CD4-positive, alpha-beta memory T cell (primary cell): ENCODE measurements at regions not wholly inside any gene's neighbourhood (a gene's known extent, or its start where the extent isn't known, plus 50 kb on each side); places are given as distances from the start of the nearest gene placed in this dataset.
A peak's percentile ranks its signal among the peaks of the same experiment; 100 is the strongest.

Source experiments
- CTCF ChIA-PET: fragments of 350-600 bp; sonication (Branson Sonifier 250); formaldehyde crosslinking; loops from one replicate; lab custom pipeline; 2021; ENCODE audit warnings: inconsistent platforms; ENCODE audit not compliant: partially characterized antibody; lab: Charles Lee
- POLR2A ChIA-PET: fragments of 350-600 bp; sonication (Branson Sonifier 250); formaldehyde crosslinking; loops from one replicate; lab custom pipeline; 2021; ENCODE audit not compliant: partially characterized antibody; lab: Charles Lee
- DNase-seq, 5 donors: peaks; one replicate each; pipeline versions ENCODE4 v3.0.0 to v3.0.0-alpha.2; 2020 to 2022; ENCODE audit warnings: mixed read lengths in 1 of 5
- H3K27ac ChIP-seq: one replicate; pipeline ENCODE4 v1.7.0; 2013; ENCODE audit warnings: low read depth, low read length
- H3K27me3 ChIP-seq: 2 replicates; pipeline ENCODE4 v1.7.0; 2013; ENCODE audit warnings: mild to moderate bottlenecking, low read length, moderate library complexity; ENCODE audit not compliant: insufficient read depth
- H3K36me3 ChIP-seq: 2 replicates; pipeline ENCODE4 v1.7.0; 2013; ENCODE audit warnings: mild to moderate bottlenecking, low read length, moderate library complexity; ENCODE audit not compliant: insufficient read depth
- H3K4me1 ChIP-seq: 2 replicates; pipeline ENCODE4 v1.7.0; 2013; ENCODE audit warnings: mild to moderate bottlenecking, low read length, moderate library complexity; ENCODE audit not compliant: insufficient read depth
- H3K4me3 ChIP-seq, 2 donors: one replicate each; pipeline ENCODE4 v1.7.0; 2013; ENCODE audit warnings: low read length in 2 of 2, mild to moderate bottlenecking in 1 of 2
- H3K9me3 ChIP-seq, 2 donors: one replicate each; pipeline ENCODE4 v1.7.0; 2013; ENCODE audit warnings: low read length in 2 of 2, control low read depth in 1 of 2; ENCODE audit not compliant: control insufficient read depth in 1 of 2
- H3K27ac Mint-ChIP-seq, 7 donors: one replicate each; pipeline ENCODE4 v1.8.0; 2020 to 2021; ENCODE audit warnings: mixed read lengths in 7 of 7, mild to moderate bottlenecking in 6 of 7, inconsistent platforms in 3 of 7, moderate library complexity in 3 of 7
- H3K27me3 Mint-ChIP-seq, 2 donors: one replicate each; pipeline ENCODE4 v1.8.0; 2020 to 2021; ENCODE audit warnings: mixed read lengths in 2 of 2
- H3K36me3 Mint-ChIP-seq, 2 donors: one replicate each; pipeline ENCODE4 v1.8.0; 2020 to 2021; ENCODE audit warnings: mixed read lengths in 2 of 2, inconsistent platforms in 1 of 2, mild to moderate bottlenecking in 1 of 2
- H3K4me1 Mint-ChIP-seq, 4 donors: one replicate each; pipeline ENCODE4 v1.8.0; 2020 to 2021; ENCODE audit warnings: mixed read lengths in 4 of 4, mild to moderate bottlenecking in 1 of 4
- H3K4me3 Mint-ChIP-seq, 8 donors: one replicate each; pipeline ENCODE4 v1.8.0; 2020 to 2021; ENCODE audit warnings: mixed read lengths in 8 of 8, mild to moderate bottlenecking in 7 of 8, moderate library complexity in 6 of 8, inconsistent platforms in 3 of 8
- H3K9me3 Mint-ChIP-seq, 8 donors: one replicate each; pipeline ENCODE4 v1.8.0; 2020 to 2021; ENCODE audit warnings: mixed read lengths in 8 of 8, mild to moderate bottlenecking in 5 of 8, inconsistent platforms in 3 of 8, moderate library complexity in 1 of 8
- intact Hi-C: fragments of 100-400 bp; cut with micrococcal nuclease; formaldehyde crosslinking; loops from one replicate; pipeline ENCODE4 v1.15.1; 2023

DNA sequence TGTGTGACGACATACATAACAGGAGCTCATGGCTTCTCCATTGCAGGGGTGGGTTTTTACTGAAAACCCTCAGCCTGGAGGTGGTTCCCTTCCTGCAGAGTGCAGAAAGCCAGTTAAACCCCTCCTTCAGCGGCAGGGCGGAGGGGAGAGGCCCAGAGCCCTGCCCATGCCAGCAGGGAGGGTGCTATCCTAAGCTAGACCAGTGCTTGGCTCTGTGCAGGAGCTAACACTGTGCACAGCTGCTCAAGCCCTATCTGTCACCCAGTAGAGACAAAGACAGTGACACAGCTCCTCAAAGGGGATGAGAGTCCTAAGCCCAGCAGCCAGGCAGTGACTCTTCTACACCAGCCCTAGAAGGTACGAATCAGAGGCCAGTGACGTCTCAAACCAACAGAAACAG lies 70.0 kb upstream of the ZSWIM6 start:
- Mint-ChIP-seq H3K36me3 (no peaks in the 10 kb centered on the region), H3K4me3 (no peak overlapping the region), H3K9me3 (peaks cover 0 to 3% (median 0%) of the 10 kb centered on the region in 8 donors), H3K4me1 (peaks cover 0 to 5% (median under 1%) of the 10 kb centered on the region in 4 donors), H3K27me3 (peaks cover 10 to 11% of the 10 kb centered on the region in 2 donors), H3K27ac (no peak overlapping the region)
- intact Hi-C loops, result no loop called here
- H3K9me3 ChIP-seq, result no peaks in the 10 kb centered on the region
- H3K27ac ChIP-seq, result no peak overlapping the region
- ChIA-PET POLR2A (no interaction called here), CTCF (no interaction called here)
- no peak overlapping the region for H3K4me3 ChIP-seq
- no peaks in the 10 kb centered on the region for H3K36me3 ChIP-seq
- no peak for DNase-seq
- no peaks in the 10 kb centered on the region for H3K27me3 ChIP-seq
- no peaks in the 10 kb centered on the region for H3K4me1 ChIP-seq

DNA sequence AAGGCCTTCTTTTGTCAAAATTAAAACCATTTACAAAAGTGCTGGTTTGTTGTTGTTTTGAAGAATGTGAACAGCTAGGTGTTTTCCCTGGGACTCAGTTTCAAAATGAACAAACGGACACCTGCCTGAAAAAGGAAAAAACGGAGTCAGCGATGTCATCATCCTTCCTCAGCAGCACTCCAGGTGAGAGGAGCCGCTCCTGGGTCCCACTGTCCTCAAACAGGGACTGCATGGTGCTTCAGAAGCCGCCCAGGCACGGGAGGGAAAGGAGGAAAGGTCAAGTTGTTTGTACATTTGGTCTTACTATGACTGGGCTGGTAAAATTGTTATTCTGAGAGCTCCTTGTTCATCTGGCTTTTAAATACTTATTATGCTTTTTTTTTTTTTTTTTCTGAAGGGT lies 69.0 kb upstream of the ZSWIM6 start:
- H3K36me3 Mint-ChIP-seq, result no peaks in the 10 kb centered on the region
- no peak overlapping the region for H3K27ac Mint-ChIP-seq
- CTCF ChIA-PET, result no interaction called here

DNA sequence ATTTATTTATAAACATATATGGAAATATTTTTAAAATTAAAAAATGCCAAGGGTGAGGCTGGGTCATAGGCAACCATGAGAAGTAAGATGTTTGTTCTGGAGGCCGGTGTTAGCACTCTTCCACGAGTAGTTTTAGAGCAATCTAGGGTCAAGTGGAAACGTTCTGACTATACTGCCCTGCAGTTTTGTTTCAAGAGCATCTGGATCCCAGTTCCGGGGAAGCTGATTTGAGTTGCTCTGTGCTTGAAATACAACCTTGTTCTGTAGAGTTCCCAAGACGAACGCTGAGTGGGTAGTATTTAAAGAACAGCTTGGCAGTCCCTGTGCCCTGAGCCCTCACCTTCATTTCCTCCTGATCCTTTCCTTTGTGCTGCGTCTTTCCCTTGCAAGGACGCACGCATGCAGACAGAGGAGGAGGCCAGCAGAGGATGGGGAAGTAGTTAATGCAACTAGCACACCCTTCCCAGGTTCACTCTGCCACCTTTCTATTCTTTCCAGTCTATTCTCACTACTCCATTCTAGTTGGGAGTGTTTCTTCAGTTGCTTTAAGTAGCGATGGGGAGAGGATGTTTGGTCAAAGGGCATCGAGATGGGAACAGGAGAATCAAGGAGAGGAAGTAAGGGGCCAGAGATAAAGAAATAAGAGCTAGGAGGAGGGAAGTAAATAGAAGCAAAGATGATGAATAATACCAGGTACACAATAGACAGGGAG lies 68.3 kb upstream of the ZSWIM6 start:
- Histone ChIP-seq H3K4me1 (no peaks in the 10 kb centered on the region), H3K4me3 (no peak overlapping the region), H3K36me3 (no peaks in the 10 kb centered on the region), H3K27me3 (no peaks in the 10 kb centered on the region), H3K9me3 (no peaks in the 10 kb centered on the region), H3K27ac (no peak overlapping the region)
- ChIA-PET POLR2A (no interaction called here), CTCF (no interaction called here)
- H3K4me3 Mint-ChIP-seq, result no peak overlapping the region
- H3K27me3 Mint-ChIP-seq, result peaks cover 10 to 14% of the 10 kb centered on the region in 2 donors
- H3K4me1 Mint-ChIP-seq, result peaks cover 0 to 5% (median 3%) of the 10 kb centered on the region in 4 donors
- H3K36me3 Mint-ChIP-seq, result no peaks in the 10 kb centered on the region
- intact Hi-C loops, result no loop called here
- peaks cover 0 to 3% (median 0%) of the 10 kb centered on the region in 8 donors for H3K9me3 Mint-ChIP-seq
- H3K27ac Mint-ChIP-seq, result peak overlapping the region in 1 of 7 donors; percentile 0
- DNase-seq, result no peak

More for the DNA sequence above, 69.0 kb upstream of the ZSWIM6 start:
- intact Hi-C loops, result no loop called here
- no peaks in the 10 kb centered on the region for H3K4me1 ChIP-seq
- POLR2A ChIA-PET, result interaction anchor here (0.6 kb wide), 1 partner anchor 1623 kb away, joined by 3 read pairs; no protein-coding TSS in a partner anchor
- no peak for DNase-seq
- Mint-ChIP-seq H3K4me1 (peaks cover 0 to 5% (median under 1%) of the 10 kb centered on the region in 4 donors), H3K27me3 (peaks cover 10 to 14% of the 10 kb centered on the region in 2 donors), H3K4me3 (no peak overlapping the region), H3K9me3 (peaks cover 0 to 3% (median 0%) of the 10 kb centered on the region in 8 donors)
- no peaks in the 10 kb centered on the region for H3K27me3 ChIP-seq
- no peak overlapping the region for H3K4me3 ChIP-seq
- H3K36me3 ChIP-seq, result no peaks in the 10 kb centered on the region
- no peak overlapping the region for H3K27ac ChIP-seq
- no peaks in the 10 kb centered on the region for H3K9me3 ChIP-seq

DNA sequence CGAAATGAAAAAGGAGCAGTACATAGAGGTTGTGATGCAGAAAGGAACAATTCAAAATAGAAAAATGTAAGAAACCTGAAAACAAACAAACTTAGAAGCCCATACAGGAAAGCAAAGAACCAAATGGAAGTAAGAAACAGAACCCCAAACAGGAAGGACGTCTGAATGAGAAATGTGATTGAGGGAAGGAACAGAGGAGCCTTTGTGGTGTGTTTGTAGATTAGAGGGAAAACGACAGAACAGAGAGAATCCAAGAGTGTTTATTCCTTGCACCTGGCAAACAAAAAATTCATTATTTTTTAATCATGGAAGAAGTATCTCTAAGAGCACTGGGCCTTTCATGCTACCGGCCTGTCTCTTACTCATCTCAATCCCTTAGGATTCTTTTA lies 67.8 kb upstream of the ZSWIM6 start:
- Mint-ChIP-seq H3K4me3 (no peak overlapping the region), H3K36me3 (no peaks in the 10 kb centered on the region), H3K27ac (peak overlapping the region in 1 of 7 donors; percentile 0), H3K4me1 (peaks cover 5 to 10% (median 7%) of the 10 kb centered on the region in 4 donors), H3K27me3 (peaks cover 10 to 14% of the 10 kb centered on the region in 2 donors), H3K9me3 (peaks cover 0 to 3% (median 0%) of the 10 kb centered on the region in 8 donors)
- Histone ChIP-seq H3K4me1 (peaks cover under 1% of the 10 kb centered on the region), H3K4me3 (no peak overlapping the region), H3K36me3 (no peaks in the 10 kb centered on the region), H3K9me3 (no peaks in the 10 kb centered on the region), H3K27me3 (no peaks in the 10 kb centered on the region), H3K27ac (no peak overlapping the region)
- DNase-seq, result no peak
- intact Hi-C loops, result no loop called here
- CTCF ChIA-PET, result no interaction called here
- POLR2A ChIA-PET, result no interaction called here

DNA sequence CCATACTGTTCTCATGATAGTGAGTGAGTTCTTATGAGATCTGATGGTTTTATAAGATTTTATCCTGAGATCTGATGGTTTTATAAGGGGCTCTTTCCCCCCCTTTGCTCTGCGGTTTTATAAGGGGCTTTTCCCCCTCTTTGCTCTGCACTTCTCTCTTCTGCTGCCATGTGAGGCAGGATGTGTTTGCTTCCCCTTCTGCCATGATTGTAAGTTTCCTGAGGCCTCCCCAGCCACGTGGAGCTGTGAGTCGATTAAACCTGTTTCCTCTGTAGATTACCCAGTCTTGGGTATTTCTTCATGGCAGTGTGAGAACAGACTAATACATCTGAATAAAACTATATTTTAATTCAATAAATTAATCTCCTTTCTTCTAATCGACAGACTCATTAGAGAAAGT lies 64.9 kb upstream of the ZSWIM6 start:
- Histone ChIP-seq H3K9me3 (no peaks in the 10 kb centered on the region), H3K4me3 (no peak overlapping the region), H3K27ac (no peak overlapping the region), H3K36me3 (no peaks in the 10 kb centered on the region), H3K4me1 (peaks cover 9% of the 10 kb centered on the region), H3K27me3 (no peaks in the 10 kb centered on the region)
- no peaks in the 10 kb centered on the region for H3K9me3 Mint-ChIP-seq
- intact Hi-C loops, result no loop called here
- H3K4me3 Mint-ChIP-seq, result no peak overlapping the region
- POLR2A ChIA-PET, result no interaction called here
- CTCF ChIA-PET, result interaction anchor here (2.6 kb wide), 1 partner anchor 13 kb away, joined by 10 read pairs; no protein-coding TSS in a partner anchor
- H3K27ac Mint-ChIP-seq, result no peak overlapping the region
- peaks cover 14 to 20% (median 16%) of the 10 kb centered on the region in 4 donors for H3K4me1 Mint-ChIP-seq
- peaks cover 9 to 12% of the 10 kb centered on the region in 2 donors for H3K27me3 Mint-ChIP-seq
- H3K36me3 Mint-ChIP-seq, result no peaks in the 10 kb centered on the region
- no peak for DNase-seq

DNA sequence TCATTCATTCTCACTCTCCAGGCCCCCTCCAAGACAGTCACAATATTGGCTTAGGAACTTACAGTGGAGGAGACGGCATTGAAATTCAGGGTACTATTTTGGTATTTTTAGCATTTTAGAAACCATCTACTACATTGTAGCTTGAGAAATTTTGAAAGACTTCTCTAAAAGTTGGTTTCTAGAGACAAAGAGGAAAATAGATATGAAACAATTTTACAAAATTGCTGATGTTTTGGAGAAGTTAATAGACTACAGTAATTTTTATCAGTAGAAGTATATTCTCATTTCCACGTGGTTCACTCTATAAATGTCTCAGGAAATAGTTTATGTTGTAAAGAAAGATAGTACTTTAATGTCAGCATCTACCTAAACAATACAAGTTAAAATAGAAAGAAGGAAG lies 63.2 kb upstream of the ZSWIM6 start:
- H3K27ac ChIP-seq, result no peak overlapping the region
- no peak for DNase-seq
- no peak overlapping the region for H3K4me3 ChIP-seq
- H3K27me3 ChIP-seq, result no peaks in the 10 kb centered on the region
- CTCF ChIA-PET, result interaction anchor here (2.6 kb wide), 1 partner anchor 11 kb away, joined by 10 read pairs; no protein-coding TSS in a partner anchor
- no peaks in the 10 kb centered on the region for H3K9me3 ChIP-seq
- POLR2A ChIA-PET, result interaction anchor here (2.0 kb wide), 1 partner anchor 62 kb away, joined by 6 read pairs; no protein-coding TSS in a partner anchor
- H3K36me3 ChIP-seq, result no peaks in the 10 kb centered on the region
- no peaks in the 10 kb centered on the region for H3K36me3 Mint-ChIP-seq
- peak overlapping the region in 5 of 7 donors; percentile 10 to 85 (median 48) for H3K27ac Mint-ChIP-seq
- intact Hi-C loops, result no loop called here
- peaks cover 14 to 20% (median 16%) of the 10 kb centered on the region in 4 donors for H3K4me1 Mint-ChIP-seq
- H3K27me3 Mint-ChIP-seq, result peaks cover 7% of the 10 kb centered on the region in 2 donors
- peaks cover 9% of the 10 kb centered on the region for H3K4me1 ChIP-seq
- H3K9me3 Mint-ChIP-seq, result no peaks in the 10 kb centered on the region
- peak overlapping the region in 6 of 8 donors; percentile 2 to 73 (median 52) for H3K4me3 Mint-ChIP-seq

DNA sequence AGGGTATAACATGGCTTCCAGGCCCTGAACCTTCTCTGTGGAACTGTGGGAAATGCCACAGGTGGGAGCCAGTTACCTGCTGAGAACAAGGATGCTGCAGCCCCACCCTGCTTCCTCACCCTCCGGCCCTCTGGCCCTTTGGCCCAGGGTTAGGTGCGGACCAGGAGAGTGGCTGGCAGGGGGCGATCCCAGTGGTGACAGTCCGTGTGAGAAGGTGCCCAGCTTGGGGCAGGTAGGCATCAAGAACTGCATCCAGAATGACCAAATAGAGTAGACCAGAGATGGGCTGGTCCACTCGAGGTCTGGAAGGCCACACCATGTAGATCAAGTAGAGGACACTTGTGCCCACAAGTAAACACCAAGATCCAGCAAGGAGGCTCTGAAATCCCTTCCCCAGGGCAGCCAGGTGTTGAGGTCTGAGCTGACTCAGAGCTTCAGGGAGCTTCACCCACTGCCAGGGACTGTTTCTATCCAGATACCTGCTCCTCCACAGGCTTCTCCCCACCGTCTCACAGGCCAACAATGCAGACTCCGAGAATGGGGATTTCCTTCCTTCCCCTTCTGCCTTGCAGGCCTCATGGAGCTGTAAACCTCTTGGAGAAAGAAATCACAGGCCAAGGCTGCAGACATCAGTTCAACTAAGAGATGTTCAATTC lies 61.4 kb upstream of the ZSWIM6 start:
- peaks cover 12 to 20% (median 17%) of the 10 kb centered on the region in 4 donors for H3K4me1 Mint-ChIP-seq
- H3K4me1 ChIP-seq, result peaks cover 9% of the 10 kb centered on the region
- no peak overlapping the region for H3K4me3 ChIP-seq
- no peaks in the 10 kb centered on the region for H3K36me3 Mint-ChIP-seq
- intact Hi-C loops, result no loop called here
- DNase-seq, result no peak
- CTCF ChIA-PET, result interaction anchor here (1.2 kb wide), 1 partner anchor 10 kb away, joined by 3 read pairs; no protein-coding TSS in a partner anchor
- H3K9me3 Mint-ChIP-seq, result no peaks in the 10 kb centered on the region
- H3K27me3 Mint-ChIP-seq, result peaks cover 3 to 7% of the 10 kb centered on the region in 2 donors
- H3K9me3 ChIP-seq, result no peaks in the 10 kb centered on the region
- no peaks in the 10 kb centered on the region for H3K27me3 ChIP-seq
- H3K4me3 Mint-ChIP-seq, result no peak overlapping the region
- no peak overlapping the region for H3K27ac ChIP-seq
- no peaks in the 10 kb centered on the region for H3K36me3 ChIP-seq
- POLR2A ChIA-PET, result interaction anchor here (2.0 kb wide), 1 partner anchor 60 kb away, joined by 6 read pairs; no protein-coding TSS in a partner anchor
- H3K27ac Mint-ChIP-seq, result no peak overlapping the region
